Tibial nerve (tissue), 4 donors: ENCODE measurements at regions not wholly inside any gene's neighbourhood (a gene's known extent, or its start where the extent isn't known, plus 50 kb on each side); places are given as distances from the start of the nearest gene placed in this dataset.

ENCODE experiments used
- CTCF ChIP-seq, 5 experiments: fragments of 200-600 bp in 3 of 5; fragments of 450-650 bp in 2 of 5; sonication (generic) in 3 of 5; IDR thresholded peaks; one replicate each; pipeline ENCODE4 v1.5.1; 2016 to 2019; ENCODE audit warnings: antibody characterized with exemption in 5 of 5, mild to moderate bottlenecking in 3 of 5, moderate library complexity in 2 of 5
- EP300 ChIP-seq, 2 donors: sonication (generic); formaldehyde crosslinking; IDR thresholded peaks; one replicate each; pipeline ENCODE4 v1.6.1; 2017; ENCODE audit warnings: antibody characterized with exemption in 2 of 2, mild to moderate bottlenecking in 1 of 2
- POLR2A ChIP-seq, 2 donors: fragments of 450-650 bp; IDR thresholded peaks; one replicate each; pipeline ENCODE4 v1.6.1; 2017; ENCODE audit warnings: antibody characterized with exemption in 2 of 2, mild to moderate bottlenecking in 2 of 2, moderate library complexity in 2 of 2

- TF ChIP-seq POLR2A (IDR thresholded peaks at IDR 0.05) (no peak), CTCF (IDR thresholded peaks at IDR 0.05) (no peak), EP300 (IDR thresholded peaks at IDR 0.05) (no peak)
These were observed 91.5 kb upstream of the IGF1 start for GRCh38 chr12:102571889-102572288.
